NOMO-1 treated with dmso at 0.1 percent for 144 hours (cell line): ENCODE measurements at regions not wholly inside any gene's neighbourhood (a gene's known extent, or its start where the extent isn't known, plus 50 kb on each side); places are given as distances from the start of the nearest gene placed in this dataset.
A peak's percentile ranks its signal among the peaks of the same experiment; 100 is the strongest.

Source experiments
- DNase-seq: peaks from one replicate; lab custom pipeline; 2025; ENCODE audit not compliant: unreplicated experiment; lab: John Stamatoyannopoulos, UW

DNA sequence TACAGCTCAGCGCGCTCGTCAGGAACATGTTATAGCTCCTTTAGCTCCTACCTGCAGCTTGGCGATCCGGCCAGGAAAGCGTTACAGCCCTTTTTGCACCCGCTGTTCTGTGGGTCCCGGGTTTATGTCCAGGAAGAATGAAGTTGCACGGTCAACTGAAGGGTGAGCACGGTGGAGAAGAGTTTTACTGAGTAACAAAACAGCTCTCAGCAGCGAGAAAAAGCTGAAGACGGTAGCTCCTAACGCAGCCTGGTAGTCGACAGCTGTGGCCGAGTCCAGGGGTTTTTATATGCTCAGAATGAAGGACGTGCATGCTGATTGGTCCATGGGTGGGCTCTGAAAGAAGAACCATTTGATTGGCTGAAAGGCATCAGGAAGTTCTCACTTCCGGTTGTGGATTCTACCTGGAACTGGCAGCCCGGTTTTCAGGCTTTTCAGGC, 1830.1 kb upstream of the NUDT12 start:
- DNase-seq: no peak

DNA sequence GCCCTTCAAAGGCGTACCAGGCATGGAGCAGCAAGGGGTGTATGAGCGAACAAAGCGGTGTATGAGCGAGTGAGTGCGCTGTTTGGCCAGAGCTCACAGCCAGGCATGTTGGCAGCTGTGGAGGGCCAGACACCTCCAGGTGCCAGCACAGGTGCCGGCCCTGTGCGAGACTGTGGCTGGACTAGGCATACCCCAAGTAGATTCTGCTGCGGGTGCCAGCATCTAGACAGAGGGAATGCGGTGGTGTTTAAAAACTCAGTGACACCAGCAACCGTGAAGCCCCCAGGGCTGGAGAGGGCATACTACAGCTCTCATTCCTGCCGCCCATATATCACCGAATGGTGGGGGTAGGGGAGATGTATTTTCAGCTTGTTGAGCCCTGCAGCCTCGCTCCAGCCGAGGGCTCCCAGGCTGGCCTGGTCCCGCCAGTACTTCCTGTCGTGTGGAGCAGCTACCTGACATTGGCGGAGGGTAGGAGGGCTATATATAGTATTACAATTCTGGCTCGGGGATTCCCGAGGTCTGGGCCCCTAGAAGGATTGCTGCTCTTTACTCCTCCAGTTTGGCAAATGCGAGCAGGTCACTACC, 1829.6 kb upstream of the NUDT12 start:
- DNase-seq: no peak

DNA sequence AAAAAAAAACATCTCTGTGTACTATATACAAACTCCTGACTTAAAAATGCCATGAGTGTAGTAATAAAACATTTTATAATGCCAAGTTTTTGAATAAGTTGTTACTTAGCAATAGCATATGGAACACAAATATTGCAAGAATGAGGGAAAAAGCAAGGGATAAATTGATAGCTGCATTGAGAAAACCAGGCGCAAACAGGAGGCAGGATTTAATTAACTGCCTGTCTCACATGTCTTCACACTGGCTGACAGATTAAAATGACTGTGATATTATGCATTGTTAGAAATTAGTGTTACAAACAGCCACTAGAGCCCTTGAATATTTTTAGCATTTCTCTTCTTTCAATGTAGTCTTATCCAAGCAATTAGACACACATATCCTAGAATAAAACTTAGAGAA, 1817.5 kb upstream of the NUDT12 start:
- DNase-seq: no peak

DNA sequence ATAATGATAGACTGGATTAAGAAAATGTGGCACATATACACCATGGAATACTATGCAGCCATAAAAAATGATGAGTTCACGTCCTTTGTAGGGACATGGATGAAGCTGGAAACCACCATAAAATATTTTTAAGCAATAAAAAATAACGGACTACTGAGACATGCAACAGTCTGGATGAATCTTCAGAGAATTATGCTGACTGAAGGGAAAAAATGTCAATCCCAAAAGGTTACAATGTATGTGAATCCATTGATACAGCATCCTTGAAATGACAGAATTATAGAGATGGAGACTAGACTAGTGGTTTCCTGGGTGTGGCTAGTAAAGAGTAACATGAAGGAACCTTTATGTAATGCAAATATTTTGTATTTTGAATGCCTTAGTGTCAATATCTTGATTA, 1808.6 kb upstream of the NUDT12 start:
- DNase-seq: no peak

DNA sequence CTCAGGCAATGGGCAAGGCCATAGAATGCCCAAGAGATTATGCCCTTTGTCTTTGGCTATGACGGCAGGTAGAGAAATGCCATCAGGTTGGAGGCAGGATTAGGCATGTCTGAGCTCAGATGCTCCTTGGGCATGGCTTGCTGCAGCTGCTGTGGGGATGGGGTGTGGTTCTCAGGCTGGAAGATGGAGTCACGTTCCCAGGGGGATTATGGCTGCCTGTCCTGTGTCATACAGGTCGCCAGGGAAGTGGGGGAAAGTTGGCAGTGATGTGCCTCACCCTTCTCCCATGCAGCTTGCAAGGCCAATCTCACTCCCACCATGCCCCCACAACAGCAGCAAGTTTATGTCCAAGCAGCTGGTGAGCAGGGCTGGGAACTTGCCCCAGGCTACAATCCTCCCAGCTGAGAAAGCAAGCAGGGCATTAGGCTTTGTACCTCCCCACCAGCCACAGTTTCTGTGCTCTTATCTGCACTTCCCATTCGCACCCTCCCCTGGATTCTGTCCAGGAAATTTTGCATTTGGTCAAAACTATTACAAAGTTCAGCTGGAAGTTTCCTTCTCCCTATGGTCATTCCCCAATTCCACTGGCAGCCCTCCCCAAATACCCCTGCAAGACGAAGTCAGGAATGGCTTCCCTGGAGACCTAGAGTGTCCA, 1788.0 kb upstream of the NUDT12 start:
- no peak for DNase-seq

DNA sequence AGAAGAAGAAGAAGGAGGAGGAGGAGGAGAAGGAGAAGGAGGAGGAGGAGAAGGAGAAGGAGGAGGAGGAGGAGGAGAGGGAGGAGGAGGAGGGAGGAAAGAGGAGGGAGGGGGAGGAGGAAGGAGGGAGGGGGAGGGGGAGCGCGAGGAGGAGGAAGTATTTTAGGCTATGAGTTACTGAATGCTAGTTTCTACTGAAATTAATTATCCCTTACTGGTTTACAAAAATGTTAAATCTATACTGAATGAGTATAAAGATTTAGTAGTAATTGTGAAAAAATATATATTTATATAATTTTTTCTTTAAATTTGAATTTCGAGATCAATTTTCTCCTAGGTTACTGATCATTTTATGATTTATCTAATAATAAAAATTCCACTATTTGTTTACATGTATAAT, 1769.0 kb upstream of the NUDT12 start:
- DNase-seq: no peak

DNA sequence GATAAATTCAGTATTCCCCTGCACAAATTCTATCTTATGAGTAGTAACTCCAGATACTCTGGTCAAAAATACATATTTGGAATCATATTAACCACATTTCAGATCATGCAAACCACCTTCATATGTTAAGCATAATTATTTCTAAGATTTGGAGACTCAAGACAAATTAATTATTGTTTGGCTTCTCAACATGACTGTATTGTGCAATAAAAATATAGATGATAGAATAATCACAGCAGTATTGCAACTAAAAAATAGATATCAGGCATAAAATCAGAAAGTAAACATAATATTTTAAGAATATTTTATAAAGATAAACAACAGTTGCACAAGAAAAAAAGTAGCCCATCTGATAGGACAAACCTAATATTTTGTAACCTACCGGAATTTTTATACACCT, 1767.6 kb upstream of the NUDT12 start:
- no peak for DNase-seq

DNA sequence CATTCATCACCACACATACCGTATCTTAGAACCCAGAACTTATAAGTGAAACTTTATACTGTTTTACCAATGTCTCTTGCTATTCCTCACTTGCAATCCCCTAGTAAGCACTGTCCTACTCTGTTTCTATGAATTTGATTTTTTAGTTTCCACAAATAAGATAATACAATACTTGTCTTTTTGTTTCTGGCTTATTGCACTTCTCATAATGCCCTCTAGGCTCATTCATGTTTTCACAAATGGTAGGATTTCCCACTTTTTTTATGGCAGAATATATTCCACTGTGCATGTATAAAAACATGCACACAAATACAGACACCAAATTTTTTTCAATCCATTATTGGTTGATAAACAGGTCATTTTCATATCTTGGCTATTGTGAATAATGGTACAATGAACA, 1742.3 kb upstream of the NUDT12 start:
- no peak for DNase-seq

DNA sequence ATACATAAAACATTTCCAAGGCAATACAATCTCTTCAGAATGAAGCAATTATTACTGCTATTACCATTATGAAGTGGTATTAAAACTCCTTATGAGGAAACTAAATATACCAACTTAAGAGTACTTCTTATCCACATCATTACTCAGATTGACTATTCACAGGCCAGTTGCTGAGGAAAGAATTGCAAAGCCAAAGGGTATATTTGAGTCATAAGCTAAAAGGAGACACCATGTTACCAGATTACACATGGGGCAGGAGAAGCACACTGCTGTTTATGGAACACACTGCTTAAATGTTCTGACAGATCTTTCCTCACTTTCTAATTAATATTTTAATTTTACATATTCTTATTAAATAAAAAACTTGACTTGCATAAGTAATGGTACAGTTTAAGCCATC, 1726.4 kb upstream of the NUDT12 start:
- no peak for DNase-seq

DNA sequence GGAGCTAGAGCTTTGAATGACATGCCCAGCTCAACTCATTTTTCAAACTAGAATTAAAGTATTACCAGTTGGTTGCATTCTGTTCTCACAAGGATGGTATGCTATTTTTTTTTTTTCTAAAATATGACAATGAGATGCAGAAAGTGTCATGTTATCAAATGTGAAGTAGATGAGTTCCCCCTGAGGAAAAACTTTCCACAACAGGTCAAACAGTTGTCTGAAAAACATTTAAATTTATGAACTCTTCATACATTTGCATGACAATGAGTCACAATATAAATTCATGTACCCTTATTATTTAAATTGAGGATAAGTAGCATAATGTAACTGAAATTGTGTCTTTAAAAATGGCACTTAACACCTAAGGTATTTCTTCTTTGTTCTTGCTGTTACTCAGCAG, 1720.5 kb upstream of the NUDT12 start:
- DNase-seq: no peak

DNA sequence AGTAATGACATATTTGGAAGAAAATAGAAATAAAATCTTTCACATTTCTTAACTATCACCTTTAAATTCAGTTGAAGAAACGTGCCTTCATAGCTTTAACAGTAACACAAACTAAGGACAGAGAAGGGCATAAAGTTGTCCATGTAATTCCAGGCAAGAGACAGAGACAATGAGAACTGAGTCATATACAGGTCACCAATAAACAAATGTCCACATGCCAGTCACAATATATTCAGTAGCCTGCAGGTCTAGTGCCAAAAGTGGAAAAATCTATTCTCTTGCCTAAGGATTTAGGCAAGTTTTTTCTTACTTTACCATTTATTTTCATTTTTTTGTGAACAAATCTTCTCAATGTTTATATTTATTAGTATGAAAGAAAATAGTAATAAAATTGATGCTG, 1711.5 kb upstream of the NUDT12 start:
- no peak for DNase-seq

DNA sequence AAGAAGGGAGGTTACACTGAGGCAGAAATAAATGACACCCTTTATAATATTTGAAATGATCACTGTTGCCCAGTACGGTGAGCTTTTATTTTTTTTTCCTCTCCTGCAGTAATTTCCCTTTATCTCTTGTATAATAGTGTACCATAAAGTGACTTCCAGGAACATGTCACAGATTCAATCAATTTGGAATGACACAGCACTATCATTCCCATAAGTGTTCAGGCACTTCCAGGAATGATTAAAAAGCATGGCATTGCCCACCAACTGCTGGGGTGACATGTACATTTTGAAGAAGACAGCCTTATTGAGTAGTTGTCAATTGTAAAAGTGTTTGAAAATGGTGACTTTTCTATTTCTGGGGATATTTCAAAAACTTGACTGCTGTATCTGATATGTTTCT, 1700.9 kb upstream of the NUDT12 start:
- no peak for DNase-seq

DNA sequence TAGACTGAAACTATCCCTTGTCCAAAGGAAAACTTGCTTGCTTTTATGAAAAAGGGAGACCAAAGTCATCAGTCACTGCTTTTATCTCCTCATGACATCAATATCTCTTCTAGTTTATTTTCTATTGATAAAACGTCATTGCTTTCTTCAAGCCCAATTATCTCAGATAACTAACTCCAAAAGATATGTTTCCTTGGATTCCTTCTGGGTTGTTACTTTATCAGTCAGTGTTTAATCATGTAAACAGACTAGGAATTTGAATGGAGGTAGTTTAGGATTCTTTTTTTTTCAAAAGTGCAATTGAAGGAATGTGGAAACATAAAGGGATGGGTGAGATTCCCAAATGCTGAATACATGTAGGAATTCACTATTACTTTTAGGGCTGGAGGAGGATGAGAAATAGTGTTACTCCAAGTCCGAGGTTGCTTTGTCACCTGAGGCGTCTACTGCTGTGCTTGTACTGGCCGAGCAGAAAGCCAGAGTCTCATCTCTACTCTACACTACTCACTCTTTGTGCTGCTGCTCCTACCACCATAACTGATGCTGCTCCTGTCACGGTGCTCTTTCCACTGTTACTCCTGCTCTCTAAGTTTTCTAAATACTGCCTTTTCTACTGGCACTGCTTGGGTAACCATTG, 1697.1 kb upstream of the NUDT12 start:
- no peak for DNase-seq

DNA sequence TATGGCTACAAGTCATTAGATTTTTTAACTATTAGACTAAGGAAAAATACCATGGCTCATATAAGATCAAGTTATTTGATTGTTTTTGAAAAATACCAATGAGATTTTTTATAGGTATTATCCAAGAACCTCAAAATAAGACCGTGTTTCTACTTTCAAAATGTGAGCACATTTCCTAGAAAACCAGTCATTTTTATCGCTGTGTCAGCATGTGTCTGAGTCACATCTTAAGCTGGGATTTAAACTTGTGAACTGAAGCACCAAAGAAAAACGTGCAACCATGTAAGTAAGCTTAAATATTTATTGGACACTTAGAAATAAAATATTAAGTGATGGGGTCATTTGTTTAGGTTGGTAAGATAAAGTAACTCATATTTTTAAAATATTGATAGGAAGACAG, 1676.0 kb upstream of the NUDT12 start:
- DNase-seq: no peak

DNA sequence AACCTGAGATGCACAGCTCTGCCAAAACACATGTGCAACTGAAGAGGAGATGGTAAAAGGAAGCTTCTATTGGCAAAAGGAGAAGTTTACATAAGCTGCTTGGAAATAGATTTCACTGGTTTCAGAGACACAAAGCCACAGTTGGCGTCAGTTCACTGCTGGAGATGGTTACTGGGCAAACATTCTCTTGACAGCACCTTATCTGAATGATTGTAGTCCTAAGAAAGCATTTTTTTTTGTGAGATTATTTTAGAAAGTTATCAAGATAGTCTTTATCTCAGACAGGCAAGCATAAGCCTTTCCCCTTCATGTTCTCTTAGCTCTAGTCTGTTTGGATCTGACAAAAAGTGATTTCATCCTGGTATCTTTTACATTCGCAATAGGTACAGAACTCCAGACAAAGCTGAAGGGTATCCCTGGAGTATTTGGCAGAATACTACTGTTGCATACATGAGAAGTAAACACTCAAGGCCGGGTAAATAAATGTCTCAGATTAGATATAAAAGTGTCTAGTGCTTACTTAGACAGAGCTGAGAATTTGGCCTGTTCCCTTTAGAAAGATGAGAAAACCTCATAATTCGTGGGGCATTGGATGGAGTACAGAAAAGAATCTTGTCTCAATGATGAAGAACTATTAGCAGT, 1668.0 kb upstream of the NUDT12 start:
- peak; percentile 11 for DNase-seq

DNA sequence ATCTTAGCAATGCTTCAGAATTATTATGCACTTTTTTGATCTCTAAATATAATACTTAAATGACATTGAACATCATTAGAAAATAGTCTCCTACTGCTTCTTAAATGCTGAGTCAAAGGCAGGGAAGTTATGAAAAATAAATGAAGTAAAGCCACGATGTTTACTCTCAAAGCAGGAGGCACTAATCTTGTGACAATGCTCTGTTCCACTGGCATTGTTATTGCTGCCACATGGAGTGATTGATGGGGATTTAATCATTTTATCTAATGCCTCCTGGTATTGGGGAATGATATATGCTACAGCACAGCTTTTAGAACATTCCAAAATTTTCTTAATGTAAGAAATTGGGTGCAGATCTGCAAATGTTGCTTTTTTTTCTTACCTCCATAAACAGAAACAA, 1655.4 kb upstream of the NUDT12 start:
- no peak for DNase-seq

DNA sequence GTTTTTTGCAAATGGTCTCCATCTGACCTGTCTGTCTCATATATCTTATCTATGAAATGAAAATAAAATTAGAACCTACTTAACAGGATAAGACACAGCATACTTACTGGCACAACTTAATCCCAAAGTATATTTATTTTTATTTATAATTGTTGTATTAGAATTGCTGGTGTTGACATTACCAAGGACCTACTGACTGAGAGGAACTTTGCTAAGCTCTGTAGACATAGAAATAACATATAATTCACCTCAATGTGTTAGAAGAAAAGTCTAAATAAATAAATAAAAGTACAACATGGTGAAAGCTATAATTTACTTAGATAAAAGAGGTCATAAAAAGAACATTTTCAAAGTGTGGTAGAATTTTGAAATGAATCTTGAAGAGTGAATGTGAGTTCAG, 1650.5 kb upstream of the NUDT12 start:
- no peak for DNase-seq

DNA sequence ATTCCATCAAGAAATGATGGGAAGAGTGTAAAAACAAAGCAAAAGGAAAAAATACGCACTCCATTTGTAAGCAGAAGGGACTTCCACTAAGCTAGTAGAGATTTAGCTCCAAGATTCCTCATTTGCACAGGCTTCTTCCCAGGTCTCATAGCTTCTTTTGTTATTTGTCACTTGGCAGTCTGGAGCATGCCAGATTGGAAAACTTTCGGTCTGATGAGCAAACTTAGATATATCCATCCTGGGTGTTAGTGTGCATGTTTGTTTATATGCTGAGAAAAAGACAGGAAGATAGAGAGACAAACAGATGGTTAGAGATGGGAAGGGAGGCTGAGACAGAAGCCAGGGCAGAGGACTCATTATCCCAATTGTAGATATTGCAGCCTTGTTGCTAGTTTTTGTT, 1644.5 kb upstream of the NUDT12 start:
- no peak for DNase-seq

DNA sequence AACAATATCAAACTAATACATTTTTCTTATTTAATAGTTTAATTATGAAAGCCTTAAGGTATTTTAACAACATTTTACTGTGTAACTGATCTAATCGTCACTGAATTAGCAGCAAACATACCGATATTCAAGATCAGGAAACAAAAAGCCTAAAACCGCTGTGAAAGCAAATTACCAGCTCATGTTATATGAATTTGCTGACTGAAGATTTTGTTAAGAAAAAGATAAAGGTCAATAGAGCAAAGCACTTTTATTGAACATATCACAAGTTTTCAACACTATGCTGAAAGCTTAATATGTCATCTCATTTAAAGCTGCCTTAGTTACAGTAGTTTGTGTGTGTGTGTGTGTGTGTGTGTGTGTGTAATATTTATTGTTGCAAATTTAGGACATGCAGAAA, 1634.9 kb upstream of the NUDT12 start:
- no peak for DNase-seq

DNA sequence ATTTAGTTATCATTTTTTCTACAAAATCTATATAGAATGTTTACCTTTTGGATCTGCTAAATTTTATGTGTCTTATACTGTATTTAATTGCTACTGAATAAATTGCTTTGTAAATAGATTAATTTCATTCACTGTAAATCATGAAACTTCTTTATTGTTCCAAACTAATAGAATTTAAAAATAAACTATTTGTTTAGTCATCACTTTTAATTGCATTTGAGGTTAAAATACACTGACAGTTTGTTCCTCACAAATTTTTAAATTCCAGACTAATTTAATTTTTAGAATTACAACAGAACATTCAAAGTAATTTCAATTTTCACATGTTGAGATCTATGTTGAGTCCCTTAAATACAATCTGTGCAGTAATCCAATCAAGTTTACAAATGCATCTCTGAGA, 1633.2 kb upstream of the NUDT12 start:
- no peak for DNase-seq

DNA sequence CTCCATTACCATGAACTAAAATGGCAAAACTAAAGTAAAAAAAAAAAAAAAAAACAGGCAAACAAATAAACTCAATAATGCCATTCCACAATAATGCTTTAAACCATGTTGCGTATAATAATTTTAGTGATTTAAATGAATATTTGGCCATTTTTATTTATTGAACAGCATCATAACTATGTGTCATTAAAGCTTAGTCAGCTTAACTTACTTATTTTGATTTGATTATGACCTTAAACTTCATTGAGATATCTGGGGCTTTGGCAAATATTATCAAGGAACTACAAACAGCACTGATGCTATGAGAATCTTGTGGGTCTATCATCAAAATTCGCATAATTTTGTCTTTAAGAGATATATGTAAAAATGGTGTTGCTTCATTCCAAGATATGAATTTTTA, 1610.3 kb upstream of the NUDT12 start:
- no peak for DNase-seq

DNA sequence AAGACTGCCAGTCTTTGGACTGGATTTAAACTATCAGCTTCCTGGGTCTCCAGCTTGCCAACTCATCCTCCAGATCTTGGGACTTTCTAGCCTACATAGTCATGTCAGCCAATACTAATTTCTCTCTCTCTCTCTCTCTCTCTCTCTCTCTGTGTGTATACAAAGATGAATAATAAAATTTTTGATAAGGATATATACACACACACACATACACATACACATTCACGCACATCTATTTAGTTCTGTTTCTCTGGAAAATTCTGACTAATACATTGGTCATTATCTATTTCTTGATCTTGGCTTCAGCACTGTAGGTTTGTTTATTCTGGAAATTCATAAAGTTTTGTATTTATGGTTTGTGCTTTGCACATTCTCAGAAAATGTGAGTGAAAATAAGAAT, 1606.2 kb upstream of the NUDT12 start:
- DNase-seq: no peak
